Astrocyte (in vitro differentiated cells and primary cell): ENCODE measurements at regions not wholly inside any gene's neighbourhood (a gene's known extent, or its start where the extent isn't known, plus 50 kb on each side); places are given as distances from the start of the nearest gene placed in this dataset.

ENCODE experiments used
- EZH2 ChIP-seq: IDR thresholded peaks from 2 replicates; pipeline ENCODE4 v1.6.1; 2012; ENCODE audit warnings: mild to moderate bottlenecking, low read length, inconsistent platforms; ENCODE audit not compliant: insufficient read depth
- TF ChIP-seq, protein P1 (sequence below): IDR thresholded peaks from 2 replicates; pipeline ENCODE4 v1.5.1; 2011; ENCODE audit warnings: low read depth, mild to moderate bottlenecking, inconsistent platforms, low read length, moderate library complexity; ENCODE audit not compliant: insufficient read depth

DNA sequence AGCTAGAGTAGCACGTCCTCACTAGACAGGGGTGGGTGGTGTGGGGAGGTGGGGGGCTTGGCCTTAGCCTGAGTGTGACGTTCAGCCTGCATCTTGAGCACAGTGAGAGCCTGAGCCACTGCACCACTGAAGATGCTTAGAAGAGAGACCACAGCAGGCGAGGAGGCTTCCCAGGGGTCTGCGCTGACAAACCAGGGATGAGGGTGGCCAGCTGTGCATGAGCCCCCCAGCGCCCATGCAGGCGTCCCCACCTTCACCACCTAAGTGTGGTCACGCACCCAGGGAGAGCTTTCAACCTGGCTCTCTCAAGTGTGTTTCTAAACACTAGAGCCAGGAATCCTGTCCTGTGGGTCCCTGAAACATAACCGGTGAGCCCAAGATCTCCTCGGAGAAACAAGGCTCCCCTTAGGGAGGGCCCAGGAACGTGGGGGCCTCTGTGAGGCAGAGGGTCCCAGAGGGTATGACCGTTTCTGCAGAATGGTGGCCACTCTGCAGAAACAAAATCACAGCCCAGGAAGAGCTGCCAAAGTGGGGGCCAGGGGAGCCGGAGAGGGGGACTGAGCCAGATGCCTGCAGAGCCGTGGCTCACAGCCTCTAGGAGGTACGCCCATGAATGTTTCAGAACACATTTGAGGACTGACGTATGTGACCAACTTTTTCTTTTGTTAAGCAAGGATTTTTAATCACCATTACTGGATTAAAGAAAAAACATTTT, 85.2 kb upstream of the INSIG1 start:
- TF ChIP-seq, protein P1, sequence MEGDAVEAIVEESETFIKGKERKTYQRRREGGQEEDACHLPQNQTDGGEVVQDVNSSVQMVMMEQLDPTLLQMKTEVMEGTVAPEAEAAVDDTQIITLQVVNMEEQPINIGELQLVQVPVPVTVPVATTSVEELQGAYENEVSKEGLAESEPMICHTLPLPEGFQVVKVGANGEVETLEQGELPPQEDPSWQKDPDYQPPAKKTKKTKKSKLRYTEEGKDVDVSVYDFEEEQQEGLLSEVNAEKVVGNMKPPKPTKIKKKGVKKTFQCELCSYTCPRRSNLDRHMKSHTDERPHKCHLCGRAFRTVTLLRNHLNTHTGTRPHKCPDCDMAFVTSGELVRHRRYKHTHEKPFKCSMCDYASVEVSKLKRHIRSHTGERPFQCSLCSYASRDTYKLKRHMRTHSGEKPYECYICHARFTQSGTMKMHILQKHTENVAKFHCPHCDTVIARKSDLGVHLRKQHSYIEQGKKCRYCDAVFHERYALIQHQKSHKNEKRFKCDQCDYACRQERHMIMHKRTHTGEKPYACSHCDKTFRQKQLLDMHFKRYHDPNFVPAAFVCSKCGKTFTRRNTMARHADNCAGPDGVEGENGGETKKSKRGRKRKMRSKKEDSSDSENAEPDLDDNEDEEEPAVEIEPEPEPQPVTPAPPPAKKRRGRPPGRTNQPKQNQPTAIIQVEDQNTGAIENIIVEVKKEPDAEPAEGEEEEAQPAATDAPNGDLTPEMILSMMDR, result no peak
- no peak for TF ChIP-seq EZH2
